ENCODE measurements at regions not wholly inside any gene's neighbourhood (a gene's known extent, or its start where the extent isn't known, plus 50 kb on each side); places are given as distances from the start of the nearest gene placed in this dataset.

DNA sequence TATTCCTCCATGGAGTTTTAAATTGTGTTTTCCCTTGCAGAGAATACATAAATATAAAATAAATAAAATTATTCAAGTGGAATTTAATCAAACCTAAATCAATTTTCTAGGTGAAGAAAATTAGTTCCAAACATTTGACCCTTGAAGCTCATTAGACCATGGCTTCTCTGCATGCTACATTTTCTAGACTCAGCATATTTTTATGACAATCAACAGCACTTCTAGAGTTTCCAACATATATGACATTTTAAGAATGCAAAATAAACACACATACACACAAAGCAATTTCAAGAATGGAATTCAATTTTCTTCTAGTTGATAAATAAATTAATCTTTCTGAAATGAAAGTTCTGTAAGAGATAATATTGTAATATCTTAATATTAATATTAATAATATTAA lies 1083.9 kb upstream of the INTU start:
- Mint-ChIP-seq H3K27ac (no peak overlapping the region), H3K36me3 (no peaks in the 10 kb centered on the region), H3K9me3 (peaks cover 4% of the 10 kb centered on the region), H3K27me3 (no peaks in the 10 kb centered on the region), H3K4me1 (no peaks in the 10 kb centered on the region), H3K4me3 (no peak overlapping the region)

GRCh38 chr4:126552321-126552720 lies 1080.4 kb upstream of the INTU start:
- Mint-ChIP-seq H3K4me3 (no peak overlapping the region), H3K27ac (no peak overlapping the region), H3K4me1 (no peaks in the 10 kb centered on the region), H3K9me3 (peaks cover 4% of the 10 kb centered on the region), H3K36me3 (no peaks in the 10 kb centered on the region), H3K27me3 (no peaks in the 10 kb centered on the region)

DNA sequence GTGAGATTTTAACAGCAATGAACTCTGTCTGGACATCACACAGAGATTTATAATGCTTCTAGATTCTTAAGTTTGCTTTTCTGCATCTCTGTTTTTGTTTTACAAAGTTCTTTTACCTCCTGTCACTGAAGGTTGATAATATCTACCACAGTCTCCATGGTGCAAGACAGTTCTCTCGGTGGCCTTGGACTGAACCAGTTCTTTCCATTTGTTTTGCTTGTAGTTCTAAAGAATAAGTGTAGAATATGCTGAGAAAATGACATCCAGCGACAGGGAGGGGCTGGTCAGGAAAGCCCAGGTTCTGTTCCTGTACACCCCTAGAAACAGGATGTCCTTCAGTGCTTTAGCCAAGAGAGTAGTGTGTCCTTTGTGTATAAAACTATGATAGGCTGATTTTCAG lies 1079.5 kb upstream of the INTU start:
- Mint-ChIP-seq H3K4me1 (no peaks in the 10 kb centered on the region), H3K9me3 (peaks cover 4% of the 10 kb centered on the region), H3K27me3 (no peaks in the 10 kb centered on the region), H3K27ac (no peak overlapping the region), H3K4me3 (no peak overlapping the region), H3K36me3 (no peaks in the 10 kb centered on the region)

GRCh38 chr4:126558596-126558995 lies 1074.2 kb upstream of the INTU start:
- H3K9me3 Mint-ChIP-seq = peaks cover 6% of the 10 kb centered on the region
- no peak overlapping the region for H3K4me3 Mint-ChIP-seq
- no peaks in the 10 kb centered on the region for H3K27me3 Mint-ChIP-seq
- no peak overlapping the region for H3K27ac Mint-ChIP-seq
- H3K36me3 Mint-ChIP-seq = no peaks in the 10 kb centered on the region
- no peaks in the 10 kb centered on the region for H3K4me1 Mint-ChIP-seq

- no peak overlapping the region for H3K4me3 Mint-ChIP-seq
- no peaks in the 10 kb centered on the region for H3K27me3 Mint-ChIP-seq
- H3K9me3 Mint-ChIP-seq = peaks cover 12% of the 10 kb centered on the region
- H3K36me3 Mint-ChIP-seq = no peaks in the 10 kb centered on the region
- H3K27ac Mint-ChIP-seq = no peak overlapping the region
- no peaks in the 10 kb centered on the region for H3K4me1 Mint-ChIP-seq
These were observed 1072.8 kb upstream of the INTU start for GRCh38 chr4:126559961-126560360.

DNA sequence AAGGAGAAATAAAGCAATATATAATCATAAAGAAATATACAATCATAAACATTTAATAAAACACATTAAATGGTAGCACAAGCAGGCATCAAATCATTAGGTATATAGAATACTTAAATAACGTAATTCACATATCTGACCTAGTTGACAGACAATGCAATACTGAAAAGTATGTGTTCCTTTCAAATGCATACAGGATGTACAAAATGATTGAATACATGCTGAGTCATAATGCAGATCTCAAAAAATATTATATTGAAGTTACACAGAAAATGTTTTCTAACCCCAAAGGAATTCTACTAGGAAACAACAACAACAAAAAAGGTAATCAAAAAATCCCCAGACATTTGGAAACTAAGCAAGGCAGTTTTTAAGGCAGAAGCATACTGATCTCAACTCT lies 1072.0 kb upstream of the INTU start:
- no peak overlapping the region for H3K4me3 Mint-ChIP-seq
- no peaks in the 10 kb centered on the region for H3K36me3 Mint-ChIP-seq
- H3K27ac Mint-ChIP-seq = no peak overlapping the region
- H3K9me3 Mint-ChIP-seq = peaks cover 13% of the 10 kb centered on the region
- H3K4me1 Mint-ChIP-seq = no peaks in the 10 kb centered on the region
- H3K27me3 Mint-ChIP-seq = no peaks in the 10 kb centered on the region

GRCh38 chr4:126563389-126563788 lies 1069.4 kb upstream of the INTU start:
- H3K4me1 Mint-ChIP-seq = no peaks in the 10 kb centered on the region
- peaks cover 16% of the 10 kb centered on the region for H3K9me3 Mint-ChIP-seq
- no peak overlapping the region for H3K27ac Mint-ChIP-seq
- no peaks in the 10 kb centered on the region for H3K27me3 Mint-ChIP-seq
- H3K36me3 Mint-ChIP-seq = no peaks in the 10 kb centered on the region
- no peak overlapping the region for H3K4me3 Mint-ChIP-seq

GRCh38 chr4:126564283-126564854 lies 1068.4 kb upstream of the INTU start:
- H3K27ac Mint-ChIP-seq = no peak overlapping the region
- H3K36me3 Mint-ChIP-seq = no peaks in the 10 kb centered on the region
- H3K4me3 Mint-ChIP-seq = no peak overlapping the region
- H3K4me1 Mint-ChIP-seq = no peaks in the 10 kb centered on the region
- no peaks in the 10 kb centered on the region for H3K27me3 Mint-ChIP-seq
- peaks cover 16% of the 10 kb centered on the region for H3K9me3 Mint-ChIP-seq

DNA sequence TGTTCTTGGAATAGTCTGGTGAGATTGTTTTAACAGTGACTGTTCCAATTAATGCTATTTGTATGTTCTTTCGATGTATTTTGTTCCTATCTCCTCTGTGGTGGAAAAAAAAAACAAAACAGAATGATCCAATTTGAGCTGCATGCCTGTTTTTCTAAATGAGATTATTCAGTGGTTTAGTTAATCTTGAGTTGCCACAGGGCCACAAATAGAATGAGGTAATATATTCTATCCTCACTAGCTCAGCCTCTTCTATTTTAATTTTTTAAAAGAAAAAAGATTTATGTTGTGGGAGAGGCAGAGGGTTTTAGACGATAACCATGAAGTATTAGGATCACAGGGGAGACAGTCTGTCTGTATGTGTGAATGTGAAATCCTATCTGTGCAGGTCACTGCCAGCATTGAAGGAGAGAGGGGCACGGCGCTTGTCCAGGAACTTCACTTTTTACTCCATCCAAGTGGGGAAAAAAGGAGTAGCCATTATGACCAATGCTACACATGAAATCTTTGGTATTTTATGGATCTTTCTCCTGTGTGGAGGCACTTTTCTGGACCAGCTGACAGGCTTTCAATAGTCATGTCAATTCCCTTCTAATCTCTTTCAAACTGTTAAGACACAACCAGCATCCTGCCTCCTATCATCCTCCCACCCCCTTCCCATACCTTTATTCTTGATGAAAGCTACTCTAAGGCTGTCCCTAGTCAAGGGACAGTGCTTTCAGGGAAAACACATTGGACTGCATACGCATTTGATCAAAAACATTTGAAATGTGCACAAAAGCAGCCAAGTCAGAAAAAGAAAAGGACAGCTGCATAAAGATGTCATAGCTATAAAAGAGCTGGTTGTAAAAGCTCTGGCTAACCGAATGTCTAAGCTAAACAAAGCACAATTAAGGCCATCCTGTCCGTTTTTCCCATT lies 1063.8 kb upstream of the INTU start:
- Mint-ChIP-seq H3K4me3 (no peak overlapping the region), H3K9me3 (peaks cover 9% of the 10 kb centered on the region), H3K27ac (no peak overlapping the region), H3K27me3 (no peaks in the 10 kb centered on the region), H3K4me1 (no peaks in the 10 kb centered on the region), H3K36me3 (no peaks in the 10 kb centered on the region)

- Mint-ChIP-seq H3K27ac (no peak overlapping the region), H3K9me3 (no peaks in the 10 kb centered on the region), H3K36me3 (no peaks in the 10 kb centered on the region), H3K27me3 (no peaks in the 10 kb centered on the region), H3K4me1 (no peaks in the 10 kb centered on the region), H3K4me3 (no peak overlapping the region)
These were observed 1060.5 kb upstream of the INTU start for GRCh38 chr4:126572264-126572663.

DNA sequence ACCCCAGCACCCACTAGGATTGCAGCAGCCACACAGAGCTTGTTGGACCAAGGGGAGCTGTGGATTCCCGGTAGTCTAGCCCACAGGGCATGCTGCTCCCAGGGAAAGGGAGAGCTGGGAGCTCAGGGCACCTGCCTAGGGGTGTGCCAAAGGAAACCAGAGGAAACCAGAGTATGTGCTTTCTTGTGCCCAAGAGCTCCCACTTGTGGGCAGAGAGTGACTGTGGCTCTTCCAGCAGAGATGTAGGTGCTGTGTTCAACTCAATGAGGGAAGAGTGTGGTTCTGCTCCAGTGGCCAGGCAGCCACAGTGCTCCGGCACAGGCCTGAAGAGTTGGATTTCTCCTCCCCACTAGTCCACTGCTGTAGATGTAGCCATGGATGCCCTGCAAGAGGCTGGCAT lies 1050.0 kb upstream of the INTU start:
- H3K9me3 Mint-ChIP-seq = peaks cover 12% of the 10 kb centered on the region
- H3K36me3 Mint-ChIP-seq = peaks cover 1% of the 10 kb centered on the region
- no peaks in the 10 kb centered on the region for H3K4me1 Mint-ChIP-seq
- no peaks in the 10 kb centered on the region for H3K27me3 Mint-ChIP-seq
- no peak overlapping the region for H3K4me3 Mint-ChIP-seq
- no peak overlapping the region for H3K27ac Mint-ChIP-seq

DNA sequence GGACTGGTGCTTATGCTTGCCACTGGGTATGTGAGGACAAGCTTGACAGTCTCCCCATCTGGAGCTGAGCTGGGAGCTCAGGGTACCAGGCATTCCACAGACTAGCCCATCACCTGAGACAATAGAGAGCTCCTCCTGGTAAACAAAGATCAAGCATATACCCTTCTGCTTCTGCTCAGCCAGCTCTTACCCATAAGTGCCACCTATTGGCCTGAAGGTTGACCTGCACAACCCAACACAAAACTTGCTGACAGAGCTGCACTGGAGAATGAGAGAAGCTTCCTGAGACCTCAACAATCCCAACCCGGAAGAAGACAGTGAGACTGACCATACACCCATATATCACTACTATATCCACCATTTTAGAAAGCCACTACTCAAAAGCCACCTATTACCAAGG lies 1049.2 kb upstream of the INTU start:
- H3K9me3 Mint-ChIP-seq = peaks cover 12% of the 10 kb centered on the region
- peaks cover 1% of the 10 kb centered on the region for H3K36me3 Mint-ChIP-seq
- no peak overlapping the region for H3K4me3 Mint-ChIP-seq
- no peaks in the 10 kb centered on the region for H3K27me3 Mint-ChIP-seq
- no peaks in the 10 kb centered on the region for H3K4me1 Mint-ChIP-seq
- no peak overlapping the region for H3K27ac Mint-ChIP-seq

DNA sequence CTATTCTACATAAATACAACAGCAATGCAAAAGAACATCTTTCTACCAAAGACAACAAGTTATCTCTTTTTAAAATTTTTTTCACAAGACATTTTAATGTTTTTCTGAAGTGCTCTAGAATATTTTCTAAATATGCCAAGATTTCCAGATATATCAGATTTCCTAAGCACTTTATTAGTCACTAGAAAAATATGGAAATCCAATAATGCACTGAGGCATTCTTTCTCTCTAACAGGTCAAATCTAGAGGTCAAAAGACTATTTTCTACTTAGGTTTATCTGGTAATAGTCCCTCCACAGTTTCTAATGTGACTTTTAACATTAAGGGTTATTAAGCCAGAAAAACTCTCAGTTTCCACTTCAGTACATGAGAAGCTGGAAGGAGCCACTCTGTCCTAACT lies 1041.2 kb upstream of the INTU start:
- Mint-ChIP-seq H3K4me3 (no peak overlapping the region), H3K36me3 (no peaks in the 10 kb centered on the region), H3K4me1 (no peaks in the 10 kb centered on the region), H3K9me3 (peaks cover 9% of the 10 kb centered on the region), H3K27ac (no peak overlapping the region), H3K27me3 (no peaks in the 10 kb centered on the region)

- no peak overlapping the region for H3K4me3 Mint-ChIP-seq
- H3K27ac Mint-ChIP-seq = no peak overlapping the region
- no peaks in the 10 kb centered on the region for H3K36me3 Mint-ChIP-seq
- H3K4me1 Mint-ChIP-seq = no peaks in the 10 kb centered on the region
- H3K9me3 Mint-ChIP-seq = peaks cover 9% of the 10 kb centered on the region
- no peaks in the 10 kb centered on the region for H3K27me3 Mint-ChIP-seq
These were observed 1040.7 kb upstream of the INTU start for GRCh38 chr4:126592088-126592487.

- Mint-ChIP-seq H3K4me1 (no peaks in the 10 kb centered on the region), H3K27me3 (no peaks in the 10 kb centered on the region), H3K4me3 (no peak overlapping the region), H3K36me3 (no peaks in the 10 kb centered on the region), H3K27ac (no peak overlapping the region), H3K9me3 (peaks cover 9% of the 10 kb centered on the region)
These were observed 1039.1 kb upstream of the INTU start for GRCh38 chr4:126593626-126594025.

DNA sequence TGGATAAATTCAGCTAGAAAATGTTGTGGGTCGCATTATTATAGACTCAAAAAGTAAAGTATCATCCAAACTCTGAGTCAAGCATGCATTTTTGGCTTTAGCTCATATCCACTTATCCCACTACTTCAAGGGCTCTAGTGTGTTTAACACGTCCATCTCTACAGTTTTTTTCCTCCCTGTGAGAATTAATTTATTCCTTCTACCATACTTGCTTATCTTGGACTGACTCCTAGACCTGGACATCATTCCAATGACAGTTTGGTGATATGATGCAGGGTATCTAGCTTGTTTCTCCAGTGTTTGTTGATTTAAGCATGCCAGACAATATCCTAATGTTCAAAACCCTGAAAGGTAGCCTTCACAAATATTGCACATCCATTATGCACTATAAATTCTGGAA lies 1037.1 kb upstream of the INTU start:
- H3K4me3 Mint-ChIP-seq = no peak overlapping the region
- H3K27me3 Mint-ChIP-seq = no peaks in the 10 kb centered on the region
- H3K27ac Mint-ChIP-seq = no peak overlapping the region
- no peaks in the 10 kb centered on the region for H3K4me1 Mint-ChIP-seq
- no peaks in the 10 kb centered on the region for H3K36me3 Mint-ChIP-seq
- H3K9me3 Mint-ChIP-seq = peaks cover 9% of the 10 kb centered on the region

Data from activated naive CD4-positive, alpha-beta T cell treated with anti-CD3 and anti-CD28 coated beads, Interleukin-2, amount 50 U/mL, for 24 hours (primary cell).